Nephron (organoid): ENCODE measurements at regions not wholly inside any gene's neighbourhood (a gene's known extent, or its start where the extent isn't known, plus 50 kb on each side); places are given as distances from the start of the nearest gene placed in this dataset.
"Not testable (repeated sequence)": the region's sequence is repeated elsewhere in the genome, so short reads cannot be mapped to it uniquely, and the experiment has no call there.

ENCODE experiments used
- H3K27ac Mint-ChIP-seq, 3 experiments: 2 replicates each; pipeline ENCODE4 v1.8.0; 2020; ENCODE audit warnings: mixed read lengths in 3 of 3, mild to moderate bottlenecking in 2 of 3, moderate library complexity in 1 of 3
- H3K27me3 Mint-ChIP-seq: 2 replicates; pipeline ENCODE4 v1.8.0; 2021; ENCODE audit warnings: low read depth, mild to moderate bottlenecking, moderate library complexity, mixed read lengths
- H3K36me3 Mint-ChIP-seq: 2 replicates; pipeline ENCODE4 v1.8.0; 2020; ENCODE audit warnings: low read depth, mixed read lengths
- H3K4me1 Mint-ChIP-seq: 2 replicates; pipeline ENCODE4 v1.8.0; 2020; ENCODE audit warnings: mixed read lengths
- H3K4me3 Mint-ChIP-seq, 3 experiments: 2 replicates each; pipeline ENCODE4 v1.8.0; 2020; ENCODE audit warnings: mild to moderate bottlenecking in 3 of 3, mixed read lengths in 3 of 3, moderate library complexity in 2 of 3
- H3K9me3 Mint-ChIP-seq: 2 replicates; pipeline ENCODE4 v1.8.0; 2020; ENCODE audit warnings: mixed read lengths
- TF ChIP-seq, protein P1 (sequence below), 3 experiments: fragments of 200-600 bp; sonication (generic); IDR thresholded peaks; one replicate each; pipeline ENCODE4 v1.5.0; 2021; ENCODE audit warnings: antibody characterized with exemption in 3 of 3; ENCODE audit not compliant: unreplicated experiment in 3 of 3

DNA sequence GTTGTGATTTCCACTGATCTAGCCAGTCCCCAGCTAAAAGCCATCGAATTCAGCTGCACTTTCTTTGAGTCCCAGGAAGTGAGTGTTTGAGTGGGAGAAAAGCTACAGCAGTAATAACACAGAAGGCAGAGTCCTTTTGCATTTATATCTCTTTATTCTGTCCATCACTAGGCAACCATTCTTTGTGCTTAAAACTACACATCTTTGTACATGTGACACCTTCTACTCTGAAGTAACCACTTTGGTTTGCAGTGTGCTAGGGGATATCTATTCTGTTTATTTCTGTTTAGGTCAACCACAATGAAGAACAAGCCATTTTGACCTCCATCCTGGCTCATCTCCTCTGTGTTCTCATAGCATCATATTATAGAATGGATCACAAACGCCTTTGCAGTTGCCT is 226.0 kb upstream of the SERP2 start:
- Mint-ChIP-seq H3K4me1 (peaks cover 8% of the 10 kb centered on the region), H3K9me3 (no peaks in the 10 kb centered on the region), H3K27ac (peak overlapping the region in 1 of 3 experiments; percentile 12), H3K36me3 (no peaks in the 10 kb centered on the region), H3K27me3 (peaks cover 12% of the 10 kb centered on the region), H3K4me3 (no peak overlapping the region)
- TF ChIP-seq, protein P1, sequence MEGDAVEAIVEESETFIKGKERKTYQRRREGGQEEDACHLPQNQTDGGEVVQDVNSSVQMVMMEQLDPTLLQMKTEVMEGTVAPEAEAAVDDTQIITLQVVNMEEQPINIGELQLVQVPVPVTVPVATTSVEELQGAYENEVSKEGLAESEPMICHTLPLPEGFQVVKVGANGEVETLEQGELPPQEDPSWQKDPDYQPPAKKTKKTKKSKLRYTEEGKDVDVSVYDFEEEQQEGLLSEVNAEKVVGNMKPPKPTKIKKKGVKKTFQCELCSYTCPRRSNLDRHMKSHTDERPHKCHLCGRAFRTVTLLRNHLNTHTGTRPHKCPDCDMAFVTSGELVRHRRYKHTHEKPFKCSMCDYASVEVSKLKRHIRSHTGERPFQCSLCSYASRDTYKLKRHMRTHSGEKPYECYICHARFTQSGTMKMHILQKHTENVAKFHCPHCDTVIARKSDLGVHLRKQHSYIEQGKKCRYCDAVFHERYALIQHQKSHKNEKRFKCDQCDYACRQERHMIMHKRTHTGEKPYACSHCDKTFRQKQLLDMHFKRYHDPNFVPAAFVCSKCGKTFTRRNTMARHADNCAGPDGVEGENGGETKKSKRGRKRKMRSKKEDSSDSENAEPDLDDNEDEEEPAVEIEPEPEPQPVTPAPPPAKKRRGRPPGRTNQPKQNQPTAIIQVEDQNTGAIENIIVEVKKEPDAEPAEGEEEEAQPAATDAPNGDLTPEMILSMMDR (IDR thresholded peaks at IDR 0.05; ENCODE audit: unreplicated experiment in 3 of 3): no peak

DNA sequence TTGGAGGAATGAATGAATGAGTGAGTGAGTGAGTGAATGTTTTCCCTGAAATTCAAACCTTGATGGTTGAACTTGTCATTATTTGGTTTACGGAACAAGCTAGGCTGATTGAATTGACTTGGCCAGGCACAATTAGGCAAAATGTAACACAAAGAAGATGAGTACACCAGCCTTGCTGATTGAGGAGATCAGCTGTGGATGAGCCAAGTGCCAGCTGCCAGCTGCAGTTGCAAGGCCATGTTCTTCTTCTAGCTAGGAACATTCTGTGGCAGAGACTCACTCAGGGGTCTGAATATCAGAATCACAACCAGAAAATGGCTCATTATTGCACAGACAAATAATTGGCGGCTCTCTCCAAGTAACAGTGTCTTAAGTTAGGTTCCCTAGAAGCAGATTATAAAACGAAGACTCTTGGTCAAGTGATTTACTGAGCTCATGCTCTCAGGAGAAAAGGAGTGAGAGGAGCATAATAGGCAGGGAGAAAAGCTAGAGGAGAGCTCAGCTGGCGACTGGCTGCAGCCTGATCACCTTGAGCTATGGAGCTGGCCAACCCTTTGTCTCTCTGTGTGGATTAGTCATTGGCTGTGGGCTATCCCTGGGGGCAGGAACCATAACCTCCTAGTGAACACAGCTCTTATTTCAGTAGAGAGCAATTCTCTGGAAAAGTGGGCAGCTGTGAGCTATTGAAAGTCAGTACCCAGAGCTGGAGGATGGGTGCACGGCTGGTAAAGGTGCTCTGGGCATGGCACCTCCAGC is 225.3 kb upstream of the SERP2 start:
- Mint-ChIP-seq H3K4me3 (no peak overlapping the region), H3K36me3 (no peaks in the 10 kb centered on the region), H3K9me3 (no peaks in the 10 kb centered on the region), H3K27ac (peak overlapping the region in 1 of 3 experiments; percentile 12), H3K4me1 (peaks cover 8% of the 10 kb centered on the region), H3K27me3 (peaks cover 12% of the 10 kb centered on the region)
- TF ChIP-seq, protein P1 (IDR thresholded peaks at IDR 0.05; ENCODE audit: unreplicated experiment in 3 of 3): no peak

DNA sequence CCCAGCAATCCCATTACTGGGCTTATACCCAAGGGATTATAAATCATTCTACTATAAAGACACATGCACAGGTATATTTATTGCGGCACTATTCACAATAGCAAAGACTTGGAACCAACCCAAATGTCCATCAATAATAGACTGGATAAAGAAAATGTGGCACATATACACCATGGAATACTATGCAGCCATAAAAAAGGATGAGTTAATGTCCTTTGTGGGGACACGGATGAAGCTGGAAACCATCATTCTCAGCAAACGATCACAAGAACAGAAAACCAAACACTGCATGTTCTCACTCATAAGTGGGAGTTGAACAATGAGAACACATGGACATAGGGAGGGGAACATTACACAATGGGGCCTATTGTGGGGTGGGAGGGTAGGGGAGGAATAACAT is 224.4 kb upstream of the SERP2 start:
- H3K9me3 Mint-ChIP-seq, H3K4me3 Mint-ChIP-seq, H3K4me1 Mint-ChIP-seq, H3K27ac Mint-ChIP-seq, H3K36me3 Mint-ChIP-seq: not testable (repeated sequence)
- H3K27me3 Mint-ChIP-seq: peaks cover 11% of the 10 kb centered on the region

DNA sequence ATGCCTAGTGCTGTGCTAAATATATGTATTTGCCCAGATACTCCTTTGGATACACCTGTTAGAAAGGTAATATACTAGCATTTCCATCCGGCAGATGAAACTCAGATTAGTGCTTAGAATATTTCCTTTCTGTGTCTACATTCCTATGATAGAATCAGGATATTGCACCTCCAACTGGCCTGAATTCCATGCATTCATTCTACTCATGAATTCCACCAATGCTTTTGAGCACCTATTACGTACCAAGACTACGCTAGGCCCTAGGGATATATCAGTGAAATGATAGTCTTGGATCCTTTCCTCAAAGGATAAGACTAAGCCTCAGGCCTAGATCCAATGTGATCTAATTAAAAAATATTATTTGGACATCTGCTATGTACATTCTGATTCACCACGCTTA is 223.8 kb upstream of the SERP2 start:
- no peak overlapping the region for H3K27ac Mint-ChIP-seq
- H3K36me3 Mint-ChIP-seq: no peaks in the 10 kb centered on the region
- TF ChIP-seq, protein P1 (IDR thresholded peaks at IDR 0.05; ENCODE audit: unreplicated experiment in 3 of 3): no peak
- peaks cover 13% of the 10 kb centered on the region for H3K4me1 Mint-ChIP-seq
- peaks cover 8% of the 10 kb centered on the region for H3K27me3 Mint-ChIP-seq
- H3K9me3 Mint-ChIP-seq: no peaks in the 10 kb centered on the region
- H3K4me3 Mint-ChIP-seq: no peak overlapping the region

DNA sequence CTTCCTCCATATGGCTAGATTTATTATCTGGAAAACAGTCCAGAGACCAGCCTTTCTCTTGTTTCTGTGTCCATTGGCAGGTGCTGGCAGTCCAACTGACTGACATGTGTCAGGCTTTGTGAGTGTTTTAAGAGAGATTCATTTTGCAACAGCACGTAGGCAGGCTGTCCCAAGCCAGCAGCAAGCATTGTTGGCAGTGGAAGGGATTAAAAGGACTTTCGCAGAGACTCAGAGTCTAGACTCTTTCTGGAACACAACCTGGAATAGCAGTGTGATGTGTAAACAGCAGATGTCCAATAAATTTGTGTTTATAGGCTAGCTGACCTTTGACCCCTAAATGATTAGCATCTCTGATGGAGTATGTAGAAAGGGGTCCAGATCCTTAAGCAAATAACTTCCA is 222.2 kb upstream of the SERP2 start:
- H3K4me1 Mint-ChIP-seq: peaks cover 29% of the 10 kb centered on the region
- H3K27me3 Mint-ChIP-seq: peaks cover 8% of the 10 kb centered on the region
- H3K4me3 Mint-ChIP-seq: no peak overlapping the region
- H3K9me3 Mint-ChIP-seq: no peaks in the 10 kb centered on the region
- TF ChIP-seq, protein P1 (IDR thresholded peaks at IDR 0.05; ENCODE audit: unreplicated experiment in 3 of 3): no peak
- H3K27ac Mint-ChIP-seq: no peak overlapping the region
- H3K36me3 Mint-ChIP-seq: no peaks in the 10 kb centered on the region

DNA sequence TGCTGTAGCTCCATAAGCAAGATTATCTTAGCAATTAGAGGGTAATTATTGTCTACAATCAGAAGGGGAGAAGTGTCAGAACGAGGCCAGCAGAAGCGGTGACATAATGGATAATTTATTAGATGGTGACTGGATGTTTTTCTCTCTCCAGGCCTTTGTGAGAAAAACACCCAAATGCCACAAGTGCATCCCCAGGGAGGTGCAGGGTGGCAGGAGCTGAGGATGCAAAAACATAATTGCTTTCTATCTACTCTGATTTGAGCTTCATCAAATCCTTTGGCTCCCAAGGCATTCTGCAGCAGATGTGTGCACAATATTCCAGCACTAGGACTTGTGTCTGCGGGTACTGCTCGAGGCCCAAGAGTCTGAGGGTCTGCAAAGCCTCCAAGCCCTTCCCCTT is 220.1 kb upstream of the SERP2 start:
- no peak overlapping the region for H3K27ac Mint-ChIP-seq
- H3K9me3 Mint-ChIP-seq: no peaks in the 10 kb centered on the region
- peaks cover 8% of the 10 kb centered on the region for H3K27me3 Mint-ChIP-seq
- TF ChIP-seq, protein P1 (IDR thresholded peaks at IDR 0.05; ENCODE audit: unreplicated experiment in 3 of 3): no peak
- H3K4me1 Mint-ChIP-seq: peaks cover 40% of the 10 kb centered on the region
- no peaks in the 10 kb centered on the region for H3K36me3 Mint-ChIP-seq
- no peak overlapping the region for H3K4me3 Mint-ChIP-seq
